B cell (primary cell): ENCODE measurements at regions not wholly inside any gene's neighbourhood (a gene's known extent, or its start where the extent isn't known, plus 50 kb on each side); places are given as distances from the start of the nearest gene placed in this dataset.

Source experiments
- ATAC-seq: fragments of 200-7000 bp; cut with Tn5 transposase; one replicate; pipeline ENCODE4 v1.10.0; 2021; ENCODE audit warnings: low read depth, mild to moderate bottlenecking, moderate number of reproducible peaks, moderate library complexity
- CTCF ChIA-PET: fragments of 350-600 bp; sonication (Branson Sonifier 250); formaldehyde crosslinking; loops from one replicate; lab custom pipeline; 2021; ENCODE audit warnings: antibody characterized with exemption, inconsistent platforms; lab: Charles Lee
- POLR2A ChIA-PET: fragments of 350-600 bp; sonication (Branson Sonifier 250); formaldehyde crosslinking; loops from one replicate; lab custom pipeline; 2021; ENCODE audit warnings: antibody characterized with exemption; lab: Charles Lee
- DNase-seq: peaks from one replicate; pipeline ENCODE4 v3.0.0; 2013
- H2AFZ ChIP-seq: 2 replicates; pipeline ENCODE4 v1.6.1; 2012; ENCODE audit warnings: mild to moderate bottlenecking, low read depth, low read length; ENCODE audit not compliant: insufficient read depth, poor library complexity, severe bottlenecking
- H3K27ac ChIP-seq, 2 donors: 1 replicate in 1 of 2; 2 replicates in 1 of 2; pipeline ENCODE4 v1.5.1; 2012 to 2013; ENCODE audit warnings: low read length in 2 of 2, mild to moderate bottlenecking in 2 of 2, moderate library complexity in 1 of 2
- H3K27me3 ChIP-seq, 4 experiments: fragments of 200-600 bp in 1 of 4; sonication (generic) in 1 of 4; replicated peaks in 1 of 4; 1 replicate in 2 of 4; 2 replicates in 2 of 4; pipeline versions ENCODE4 v1.6.1 to v1.7.0; 2013 to 2016; ENCODE audit warnings: low read length in 3 of 4, mild to moderate bottlenecking in 2 of 4, mixed read lengths in 1 of 4, moderate library complexity in 1 of 4; ENCODE audit not compliant: insufficient read depth in 4 of 4, control insufficient read depth in 3 of 4; ENCODE audit errors: control extremely low read depth in 1 of 4
- H3K36me3 ChIP-seq, 2 experiments: replicated peaks in 1 of 2; 1 replicate in 1 of 2; 2 replicates in 1 of 2; pipeline versions ENCODE4 v1.6.1 to v1.7.1; 2013; ENCODE audit warnings: low read length in 1 of 2; ENCODE audit not compliant: insufficient read depth in 2 of 2, control insufficient read depth in 1 of 2; ENCODE audit errors: control extremely low read depth in 1 of 2, extremely low read depth in 1 of 2
- H3K4me1 ChIP-seq, 2 donors: fragments of 200-600 bp in 1 of 2; sonication (generic) in 1 of 2; 1 replicate in 1 of 2; 2 replicates in 1 of 2; pipeline versions ENCODE4 v1.5.1 to v1.6.1; 2013 to 2017; ENCODE audit warnings: low read length in 2 of 2; ENCODE audit not compliant: control insufficient read depth in 2 of 2, insufficient read depth in 2 of 2
- H3K4me2 ChIP-seq: replicated peaks from 2 replicates; pipeline ENCODE3; 2012; ENCODE audit warnings: mild to moderate bottlenecking, low read depth, low read length; ENCODE audit not compliant: poor library complexity, severe bottlenecking
- H3K4me3 ChIP-seq, 5 experiments: fragments of 200-600 bp in 1 of 5; sonication (generic) in 1 of 5; 1 replicate in 3 of 5; 2 replicates in 2 of 5; pipeline versions ENCODE4 v1.5.1 to v1.7.0; 2011 to 2016; ENCODE audit warnings: low read length in 4 of 5, mild to moderate bottlenecking in 4 of 5, low read depth in 2 of 5, control low read depth in 1 of 5, moderate library complexity in 1 of 5; ENCODE audit not compliant: insufficient read depth in 1 of 5; ENCODE audit errors: control extremely low read depth in 1 of 5, extremely low read depth in 1 of 5
- H3K79me2 ChIP-seq: fragments of 200-600 bp; sonication (generic); one replicate; pipeline ENCODE4 v1.6.0; 2016; ENCODE audit warnings: low read length; ENCODE audit not compliant: control insufficient read depth, insufficient read depth
- H3K9ac ChIP-seq: fragments of 200-600 bp; sonication (generic); 2 replicates; pipeline ENCODE4 v1.6.1; 2017; ENCODE audit warnings: mild to moderate bottlenecking, low read length, moderate library complexity
- H3K9me3 ChIP-seq, 3 donors: one replicate each; pipeline versions ENCODE4 v1.6.1 to v1.7.1; 2013; ENCODE audit warnings: low read length in 2 of 3; ENCODE audit not compliant: control insufficient read depth in 2 of 3, insufficient read depth in 1 of 3; ENCODE audit errors: control extremely low read depth in 1 of 3
- H4K20me1 ChIP-seq: 2 replicates; pipeline ENCODE4 v1.6.0; 2012; ENCODE audit warnings: mild to moderate bottlenecking, low read length; ENCODE audit not compliant: insufficient read depth, control insufficient read depth, poor library complexity, severe bottlenecking
- H3K27ac Mint-ChIP-seq: one replicate; pipeline ENCODE4 v1.8.0; 2021; ENCODE audit warnings: mixed read lengths
- H3K27me3 Mint-ChIP-seq: one replicate; pipeline ENCODE4 v1.8.0; 2021; ENCODE audit warnings: mixed read lengths
- H3K4me1 Mint-ChIP-seq: one replicate; pipeline ENCODE4 v1.8.0; 2021; ENCODE audit warnings: mixed read lengths
- H3K4me3 Mint-ChIP-seq: one replicate; pipeline ENCODE4 v1.8.0; 2021; ENCODE audit warnings: mixed read lengths
- H3K9me3 Mint-ChIP-seq: one replicate; pipeline ENCODE4 v1.8.0; 2022; ENCODE audit warnings: mixed read lengths; ENCODE audit not compliant: insufficient read depth
- EZH2 ChIP-seq: IDR thresholded peaks from 2 replicates; pipeline ENCODE4 v1.6.1; 2012; ENCODE audit warnings: borderline replicate concordance, low read depth, mild to moderate bottlenecking, moderate library complexity, low read length; ENCODE audit not compliant: insufficient read depth, poor library complexity, severe bottlenecking
- WGBS: methylation state at CpG from one replicate; pipeline ENCODE4 v1.1.5; 2013; ENCODE audit warnings: missing lambda C conversion rate; ENCODE audit not compliant: insufficient coverage; 5-methylcytosine and 5-hydroxymethylcytosine counted together
- intact Hi-C: fragments of 100-400 bp; cut with micrococcal nuclease; formaldehyde crosslinking; loops from one replicate; pipeline ENCODE4 v1.10.0; 2022
- TF ChIP-seq, protein P1 (sequence below): fragments of 200-600 bp; IDR thresholded peaks from one replicate; pipeline ENCODE4 v1.8.0; 2022; ENCODE audit warnings: antibody characterized with exemption, mild to moderate bottlenecking

DNA sequence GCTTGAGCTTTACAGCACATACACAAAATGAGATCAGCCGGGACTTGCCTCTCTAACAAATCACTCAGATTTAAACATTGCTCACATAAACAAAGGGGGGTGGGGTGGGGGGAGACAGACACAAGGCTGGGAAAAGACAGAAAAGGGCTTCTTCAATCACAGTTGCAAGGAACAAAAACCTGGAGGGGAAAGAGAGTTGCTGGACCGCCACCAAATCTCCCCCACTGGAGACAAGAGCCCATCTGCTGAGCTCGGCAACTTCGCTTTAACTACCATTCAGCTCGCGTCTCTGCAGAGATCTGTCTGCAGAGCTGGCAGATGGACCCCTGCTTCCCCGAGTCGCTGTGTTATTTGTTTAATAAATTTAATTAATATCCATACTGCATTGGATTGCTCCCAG is 165.0 kb downstream of the RCN1 start:
- Histone ChIP-seq H3K4me1 (no peaks in the 10 kb centered on the region), H3K79me2 (no peaks in the 10 kb centered on the region), H4K20me1 (no peaks in the 10 kb centered on the region), H3K9me3 (no peaks in the 10 kb centered on the region), H2AFZ (no peak overlapping the region), H3K9ac (no peak overlapping the region), H3K4me3 (no peak overlapping the region), H3K27me3 (no peaks in the 10 kb centered on the region), H3K36me3 (no peaks in the 10 kb centered on the region), H3K4me2 (no peak overlapping the region), H3K27ac (no peak overlapping the region)
- Mint-ChIP-seq H3K27ac (no peak overlapping the region), H3K4me3 (no peak overlapping the region), H3K9me3 (no peaks in the 10 kb centered on the region), H3K4me1 (no peaks in the 10 kb centered on the region), H3K27me3 (peaks cover 5% of the 10 kb centered on the region)
- DNase-seq (no peak), ATAC-seq (no peak)
- 100% methylated on average over 2 of the region's 8 CpGs for WGBS
- POLR2A ChIA-PET, result no interaction called here
- CTCF ChIA-PET, result interaction anchor here (0.7 kb wide), 1 partner anchor 205 kb away, joined by 3 read pairs; no protein-coding TSS in a partner anchor
- intact Hi-C loops, result no loop called here
- TF ChIP-seq, protein P1, sequence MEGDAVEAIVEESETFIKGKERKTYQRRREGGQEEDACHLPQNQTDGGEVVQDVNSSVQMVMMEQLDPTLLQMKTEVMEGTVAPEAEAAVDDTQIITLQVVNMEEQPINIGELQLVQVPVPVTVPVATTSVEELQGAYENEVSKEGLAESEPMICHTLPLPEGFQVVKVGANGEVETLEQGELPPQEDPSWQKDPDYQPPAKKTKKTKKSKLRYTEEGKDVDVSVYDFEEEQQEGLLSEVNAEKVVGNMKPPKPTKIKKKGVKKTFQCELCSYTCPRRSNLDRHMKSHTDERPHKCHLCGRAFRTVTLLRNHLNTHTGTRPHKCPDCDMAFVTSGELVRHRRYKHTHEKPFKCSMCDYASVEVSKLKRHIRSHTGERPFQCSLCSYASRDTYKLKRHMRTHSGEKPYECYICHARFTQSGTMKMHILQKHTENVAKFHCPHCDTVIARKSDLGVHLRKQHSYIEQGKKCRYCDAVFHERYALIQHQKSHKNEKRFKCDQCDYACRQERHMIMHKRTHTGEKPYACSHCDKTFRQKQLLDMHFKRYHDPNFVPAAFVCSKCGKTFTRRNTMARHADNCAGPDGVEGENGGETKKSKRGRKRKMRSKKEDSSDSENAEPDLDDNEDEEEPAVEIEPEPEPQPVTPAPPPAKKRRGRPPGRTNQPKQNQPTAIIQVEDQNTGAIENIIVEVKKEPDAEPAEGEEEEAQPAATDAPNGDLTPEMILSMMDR, result no peak
- TF ChIP-seq EZH2, result no peak

DNA sequence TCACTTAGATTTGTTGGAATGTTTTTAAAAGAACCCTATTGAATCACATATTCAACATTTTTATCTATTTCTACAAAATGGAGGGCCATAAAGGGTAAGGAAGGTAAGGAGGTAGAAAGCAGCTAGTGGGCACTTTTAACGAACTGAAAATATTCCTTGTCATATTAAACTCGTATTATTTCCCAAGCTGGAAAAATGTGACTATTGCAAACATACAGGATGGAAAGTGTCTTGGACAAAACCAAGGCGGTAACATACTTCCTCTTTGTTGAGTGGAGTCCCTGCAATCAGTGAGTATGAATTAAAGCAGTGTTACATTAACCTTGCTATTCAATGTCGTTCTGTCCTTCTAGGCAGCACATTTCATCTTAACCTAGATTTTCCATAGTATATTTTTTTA is 165.6 kb downstream of the RCN1 start:
- intact Hi-C loops, result no loop called here
- Histone ChIP-seq H4K20me1 (no peaks in the 10 kb centered on the region), H3K9me3 (no peaks in the 10 kb centered on the region), H3K4me2 (no peak overlapping the region), H3K79me2 (no peaks in the 10 kb centered on the region), H3K27me3 (no peaks in the 10 kb centered on the region), H3K36me3 (no peaks in the 10 kb centered on the region), H3K4me1 (no peaks in the 10 kb centered on the region), H2AFZ (no peak overlapping the region), H3K4me3 (no peak overlapping the region), H3K27ac (no peak overlapping the region), H3K9ac (no peak overlapping the region)
- ATAC-seq, result no peak
- Mint-ChIP-seq H3K9me3 (no peaks in the 10 kb centered on the region), H3K4me1 (no peaks in the 10 kb centered on the region), H3K27ac (no peak overlapping the region), H3K27me3 (peaks cover 5% of the 10 kb centered on the region), H3K4me3 (no peak overlapping the region)
- ChIA-PET POLR2A (no interaction called here), CTCF (no interaction called here)
- DNase-seq, result no peak
- no CpG with 5 or more reads among the region's 4 CpGs for WGBS
- TF ChIP-seq EZH2, result no peak
- TF ChIP-seq, protein P1, result no peak
